RKO (cell line): ENCODE measurements at regions not wholly inside any gene's neighbourhood (a gene's known extent, or its start where the extent isn't known, plus 50 kb on each side); places are given as distances from the start of the nearest gene placed in this dataset.

Experiments used
- DNase-seq: peaks from one replicate; pipeline ENCODE4 v3.0.0-alpha.2; 2016; ENCODE audit warnings: low spot score

DNA sequence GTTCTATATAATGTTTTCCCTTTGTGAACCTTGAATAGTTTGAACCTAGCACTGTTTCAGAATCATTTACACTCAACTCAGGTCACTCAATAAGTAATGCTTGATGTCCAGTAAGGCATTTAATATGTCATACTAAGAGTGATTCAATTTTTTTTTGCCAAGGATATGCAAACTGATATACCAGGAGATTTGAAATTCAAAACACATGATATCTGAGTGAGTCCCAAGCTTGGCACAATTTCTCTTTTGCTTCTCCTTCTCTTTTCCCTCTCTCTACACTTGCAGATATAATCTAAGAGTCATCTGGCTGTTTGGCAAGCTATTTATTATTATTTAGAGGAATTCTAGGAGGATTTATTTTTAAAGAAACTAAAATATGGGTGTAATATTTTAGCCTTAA is 61.6 kb upstream of the SPAG17 start:
- DNase-seq, result no peak

DNA sequence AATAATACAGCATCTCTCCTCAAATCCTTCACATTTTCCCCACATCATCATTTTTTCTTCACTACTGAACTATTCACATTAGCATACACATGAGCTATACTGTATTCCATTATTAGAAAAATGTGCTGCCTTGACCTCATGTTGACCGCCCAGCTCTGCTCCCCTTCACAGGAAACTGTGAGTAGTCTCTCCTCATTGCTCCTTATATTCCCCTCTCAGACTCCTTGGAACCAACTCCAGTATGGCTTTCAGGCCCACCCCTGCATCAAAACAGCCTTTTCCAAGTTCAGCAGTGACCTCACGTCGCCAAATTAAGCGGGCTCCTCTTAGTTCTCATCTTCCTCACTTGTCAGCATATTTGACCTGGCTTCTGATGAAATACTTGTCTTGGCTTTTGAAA is 59.2 kb upstream of the SPAG17 start:
- no peak for DNase-seq

DNA sequence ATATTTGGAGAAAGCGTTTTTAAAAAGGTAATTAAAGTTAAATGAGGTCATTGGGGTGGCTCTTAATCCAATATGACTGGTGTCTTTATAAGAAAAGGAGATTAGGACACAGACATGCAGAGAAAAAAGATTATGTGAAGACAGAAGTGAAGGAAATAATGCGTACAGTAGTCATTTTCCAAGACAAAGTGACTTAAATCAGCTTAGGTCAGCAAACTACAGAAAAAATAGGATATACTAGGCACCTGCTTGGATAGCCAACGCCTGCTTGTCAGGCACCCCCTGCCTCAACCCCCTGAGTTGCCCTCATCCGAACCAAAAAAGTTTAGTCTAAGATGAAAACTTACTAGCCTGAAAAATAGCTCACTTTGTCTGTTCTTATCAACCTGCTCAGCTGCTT is 58.2 kb upstream of the SPAG17 start:
- no peak for DNase-seq
